GM12878 (cell line): ENCODE measurements at regions not wholly inside any gene's neighbourhood (a gene's known extent, or its start where the extent isn't known, plus 50 kb on each side); places are given as distances from the start of the nearest gene placed in this dataset.

Experiments
- ATAC-seq: fragments of 200-7000 bp; cut with Tn5 transposase; 3 replicates; pipeline ENCODE4 v1.9.1; 2020; ENCODE audit warnings: mild to moderate bottlenecking, moderate library complexity
- BruUV-seq: library from RNA; stranded (reverse); fragments of 400-500 nt; replicated peaks from 2 replicates; lab custom pipeline; 2021; lab: Mats Ljungman, UMichigan
- CTCF ChIA-PET: fragments of 300-600 bp; sonication (Branson Sonifier 250); formaldehyde crosslinking; extraction: SDS; loops from one replicate; lab custom pipeline; 2021; ENCODE audit warnings: inconsistent platforms; lab: Yijun Ruan, JAX
- POLR2A ChIA-PET: fragments of 350-600 bp; formaldehyde crosslinking; extraction: SDS; loops from one replicate; lab custom pipeline; 2021; ENCODE audit warnings: inconsistent platforms; lab: Charles Lee
- RAD21 ChIA-PET: fragments of 300-600 bp; sonication (Branson Sonifier 250); formaldehyde crosslinking; loops from one replicate; lab custom pipeline; 2023; ENCODE audit warnings: antibody characterized with exemption; ENCODE audit not compliant: unreplicated experiment; lab: Charles Lee
- SMC1A ChIA-PET: fragments of 300-600 bp; sonication (Branson Sonifier 250); formaldehyde crosslinking; loops from one replicate; lab custom pipeline; 2023; ENCODE audit not compliant: unreplicated experiment, uncharacterized antibody; lab: Charles Lee
- DNase-seq: peaks from one replicate; pipeline ENCODE4 v3.0.0-alpha.2; 2011; ENCODE audit warnings: low read depth, low spot score
- FAIRE-seq: peaks from 3 replicates; lab custom pipeline; 2011; peaks lifted over from hg19 to GRCh38; lab: Jason Lieb, UNC
- H2AFZ ChIP-seq: 2 replicates; pipeline ENCODE4 v1.6.0; 2011; ENCODE audit warnings: low read depth, low read length, control low read depth; ENCODE audit not compliant: control insufficient read depth
- H3K27ac ChIP-seq: 2 replicates; pipeline ENCODE4 v1.5.1; 2011; ENCODE audit warnings: control low read depth; ENCODE audit not compliant: control insufficient read depth, insufficient read depth
- H3K27me3 ChIP-seq, 2 experiments: replicated peaks in 1 of 2; 2 replicates each; pipeline versions ENCODE4 v1.6.0 to v1.6.1; 2011; ENCODE audit warnings: low read length in 1 of 2; ENCODE audit not compliant: control insufficient read depth in 2 of 2, insufficient read depth in 2 of 2
- H3K36me3 ChIP-seq, 2 experiments: 2 replicates each; pipeline ENCODE4 v1.5.1; 2011; ENCODE audit warnings: low read length in 1 of 2; ENCODE audit not compliant: control insufficient read depth in 2 of 2, insufficient read depth in 2 of 2
- H3K4me1 ChIP-seq: 2 replicates; pipeline ENCODE4 v1.6.1; 2011; ENCODE audit warnings: mild to moderate bottlenecking, low read length, moderate library complexity, mixed read lengths; ENCODE audit not compliant: control insufficient read depth, insufficient read depth
- H3K4me2 ChIP-seq: 2 replicates; pipeline ENCODE4 v1.6.0; 2011; ENCODE audit warnings: control low read depth; ENCODE audit not compliant: control insufficient read depth, insufficient read depth
- H3K4me3 ChIP-seq: fragments of 200-600 bp; sonication (generic); 2 replicates; pipeline ENCODE4 v1.5.1; 2016
- H3K79me2 ChIP-seq: 2 replicates; pipeline ENCODE4 v1.6.0; 2011; ENCODE audit warnings: low read length; ENCODE audit not compliant: control insufficient read depth, insufficient read depth
- H3K9ac ChIP-seq: 2 replicates; pipeline ENCODE4 v1.8.0; 2011; ENCODE audit warnings: low read length, control low read depth, mixed read lengths; ENCODE audit not compliant: control insufficient read depth, insufficient read depth
- H3K9me3 ChIP-seq: replicated peaks from 3 replicates; pipeline ENCODE4 v1.5.1; 2011; ENCODE audit warnings: mild to moderate bottlenecking, low read length; ENCODE audit not compliant: control insufficient read depth, insufficient read depth
- H4K20me1 ChIP-seq: 2 replicates; pipeline ENCODE4 v1.6.0; 2011; ENCODE audit not compliant: control insufficient read depth, insufficient read depth
- BCL3 ChIP-seq: IDR thresholded peaks from 2 replicates; pipeline ENCODE4 v1.6.1; 2011; ENCODE audit warnings: borderline replicate concordance, low read depth, mild to moderate bottlenecking, moderate library complexity, low read length; ENCODE audit not compliant: insufficient read depth, poor library complexity, severe bottlenecking
- FOS ChIP-seq: IDR thresholded peaks from 3 replicates; pipeline ENCODE4 v1.6.1; 2011; ENCODE audit warnings: borderline replicate concordance; ENCODE audit not compliant: insufficient read length; ENCODE audit errors: extremely low read depth
- FOXK2 ChIP-seq: fragments of 450-650 bp; IDR thresholded peaks from 2 replicates; pipeline ENCODE4 v1.6.1; 2017; ENCODE audit warnings: mild to moderate bottlenecking, moderate library complexity
- JUNB ChIP-seq: IDR thresholded peaks from 2 replicates; pipeline ENCODE4 v1.6.1; 2016; ENCODE audit warnings: antibody characterized with exemption, mild to moderate bottlenecking
- KAT2A ChIP-seq: conservative IDR thresholded peaks from 2 replicates; pipeline ENCODE4 v1.6.1; 2011; ENCODE audit warnings: low read depth, low read length; ENCODE audit not compliant: control insufficient read depth
- MTA2 ChIP-seq: fragments of 450-650 bp; IDR thresholded peaks from 2 replicates; pipeline ENCODE4 v1.6.1; 2016; ENCODE audit warnings: low read depth, mild to moderate bottlenecking, moderate library complexity
- MYB ChIP-seq: fragments of 150-350 bp; IDR thresholded peaks from 2 replicates; pipeline ENCODE4 v1.6.1; 2014; ENCODE audit warnings: mild to moderate bottlenecking, low read depth, low read length, borderline replicate concordance
- NFIC ChIP-seq: IDR thresholded peaks from 2 replicates; pipeline ENCODE4 v1.6.1; 2012; ENCODE audit warnings: low read depth, mild to moderate bottlenecking, inconsistent platforms, low read length, moderate library complexity
- NFXL1 ChIP-seq: fragments of 450-650 bp; IDR thresholded peaks from 2 replicates; pipeline ENCODE4 v1.6.1; 2017; ENCODE audit warnings: antibody characterized with exemption, mild to moderate bottlenecking, borderline replicate concordance
- POLR2AphosphoS5 ChIP-seq: IDR thresholded peaks from 2 replicates; pipeline ENCODE4 v1.6.1; 2011; ENCODE audit warnings: mild to moderate bottlenecking, low read length, inconsistent platforms
- SPI1 ChIP-seq: IDR thresholded peaks from 2 replicates; pipeline ENCODE4 v1.6.1; 2011; ENCODE audit warnings: low read depth, mild to moderate bottlenecking, low read length, moderate library complexity, borderline replicate concordance; ENCODE audit not compliant: insufficient read depth
- TAF1 ChIP-seq: IDR thresholded peaks from 2 replicates; pipeline ENCODE4 v1.6.1; 2011; ENCODE audit warnings: mild to moderate bottlenecking, low read depth, low read length, borderline replicate concordance
- YBX1 ChIP-seq: fragments of 450-650 bp; IDR thresholded peaks from 2 replicates; pipeline ENCODE4 v1.6.1; 2016; ENCODE audit warnings: antibody characterized with exemption
- ZBTB33 ChIP-seq: fragments of 450-650 bp; IDR thresholded peaks from 2 replicates; pipeline ENCODE4 v1.6.1; 2017; ENCODE audit warnings: mild to moderate bottlenecking
- WGBS: methylation state at CpG from one replicate; pipeline ENCODE4 v1.1.6; 2016; ENCODE audit warnings: low lambda C conversion rate; ENCODE audit not compliant: insufficient replicate concordance, insufficient coverage; ENCODE audit errors: missing lambda C conversion rate; 5-methylcytosine and 5-hydroxymethylcytosine counted together
- in situ Hi-C: fragments of 300-500 bp; cut with MboI; formaldehyde crosslinking; loops from 9 replicates; pipeline ENCODE4 v1.14.3; 2018; ENCODE audit warnings: mixed read lengths
- intact Hi-C: fragments of 100-400 bp; cut with micrococcal nuclease; formaldehyde crosslinking; loops from one replicate; pipeline ENCODE4 v1.14.2; 2022; ENCODE audit not compliant: unreplicated experiment
- TF ChIP-seq, protein P1 (sequence below): fragments of 450-650 bp; IDR thresholded peaks from 2 replicates; pipeline ENCODE4 v1.6.1; 2017; ENCODE audit warnings: mild to moderate bottlenecking, low read depth, inconsistent platforms; ENCODE audit not compliant: poor library complexity, severe bottlenecking
- TF ChIP-seq, protein P2 (sequence below): IDR thresholded peaks from 2 replicates; pipeline ENCODE4 v1.6.1; 2011; ENCODE audit warnings: borderline replicate concordance, low read depth, mild to moderate bottlenecking, moderate library complexity, mixed read lengths, low read length; ENCODE audit not compliant: insufficient read depth; ENCODE audit errors: extremely low read length

DNA sequence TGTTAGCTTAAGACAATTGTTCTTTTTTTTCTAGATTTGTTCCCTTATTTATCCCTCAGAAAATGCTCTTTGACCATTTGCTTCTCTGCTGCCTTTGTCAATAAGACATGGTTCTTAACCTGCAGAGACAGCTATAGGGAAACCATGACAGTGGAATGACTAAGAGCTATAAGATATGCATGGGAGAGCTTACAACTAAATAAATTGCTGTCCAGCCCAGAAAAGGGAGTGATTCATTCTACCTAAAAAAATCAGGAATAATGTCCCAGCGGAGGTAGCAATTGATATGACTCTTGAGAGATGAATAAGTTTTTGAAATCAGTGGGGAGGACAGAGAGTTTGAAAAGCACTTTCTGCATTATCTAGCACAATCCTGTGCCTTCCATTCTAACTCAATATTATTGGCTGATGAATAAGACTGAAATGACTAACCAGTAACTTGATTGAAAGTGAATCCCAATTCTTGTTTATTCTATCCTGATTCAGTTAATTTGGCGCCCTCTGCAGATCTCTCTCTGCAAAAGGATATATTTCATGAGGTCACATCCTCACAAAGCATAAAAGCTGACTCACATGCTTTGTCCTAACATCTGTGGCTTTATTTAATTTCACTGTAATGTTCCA, 680.5 kb upstream of the API5 start (continued):
- TF ChIP-seq BCL3 = no peak
- TF ChIP-seq SPI1 = no peak
- TF ChIP-seq, protein P1, sequence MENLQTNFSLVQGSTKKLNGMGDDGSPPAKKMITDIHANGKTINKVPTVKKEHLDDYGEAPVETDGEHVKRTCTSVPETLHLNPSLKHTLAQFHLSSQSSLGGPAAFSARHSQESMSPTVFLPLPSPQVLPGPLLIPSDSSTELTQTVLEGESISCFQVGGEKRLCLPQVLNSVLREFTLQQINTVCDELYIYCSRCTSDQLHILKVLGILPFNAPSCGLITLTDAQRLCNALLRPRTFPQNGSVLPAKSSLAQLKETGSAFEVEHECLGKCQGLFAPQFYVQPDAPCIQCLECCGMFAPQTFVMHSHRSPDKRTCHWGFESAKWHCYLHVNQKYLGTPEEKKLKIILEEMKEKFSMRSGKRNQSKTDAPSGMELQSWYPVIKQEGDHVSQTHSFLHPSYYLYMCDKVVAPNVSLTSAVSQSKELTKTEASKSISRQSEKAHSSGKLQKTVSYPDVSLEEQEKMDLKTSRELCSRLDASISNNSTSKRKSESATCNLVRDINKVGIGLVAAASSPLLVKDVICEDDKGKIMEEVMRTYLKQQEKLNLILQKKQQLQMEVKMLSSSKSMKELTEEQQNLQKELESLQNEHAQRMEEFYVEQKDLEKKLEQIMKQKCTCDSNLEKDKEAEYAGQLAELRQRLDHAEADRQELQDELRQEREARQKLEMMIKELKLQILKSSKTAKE = no peak

DNA sequence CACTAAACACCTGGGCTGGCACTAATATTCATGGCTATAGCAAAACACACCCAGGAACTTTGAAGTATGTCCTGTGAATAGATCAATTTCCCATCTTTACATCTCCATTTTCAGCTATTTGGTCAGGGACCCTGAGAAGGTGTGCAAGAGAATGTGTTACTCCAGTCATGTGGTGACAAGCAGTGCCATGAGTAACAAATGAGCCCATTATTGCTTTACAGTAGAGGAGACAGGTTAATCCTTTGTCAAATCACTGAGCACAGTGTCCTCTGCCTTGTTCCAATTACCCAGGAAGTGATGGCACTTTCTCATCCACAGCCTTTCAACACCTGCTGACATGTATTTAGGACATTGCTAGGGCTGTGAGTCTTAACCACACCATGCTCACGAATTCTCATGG, 664.8 kb upstream of the API5 start:
- DNase-seq (no peak), ATAC-seq (no peak), FAIRE-seq (no peak)
- no TSS peak for BruUV-seq
- ChIA-PET RAD21 (no interaction called here), CTCF (no interaction called here), SMC1A (no interaction called here), POLR2A (no interaction called here)
- Histone ChIP-seq H3K4me2 (no peak overlapping the region), H3K27me3 (no peaks in the 10 kb centered on the region), H3K4me3 (no peak overlapping the region), H3K79me2 (no peaks in the 10 kb centered on the region), H4K20me1 (no peaks in the 10 kb centered on the region), H3K27ac (no peak overlapping the region), H3K9me3 (no peaks in the 10 kb centered on the region), H3K36me3 (no peaks in the 10 kb centered on the region), H3K4me1 (no peaks in the 10 kb centered on the region), H3K9ac (no peak overlapping the region), H2AFZ (no peak overlapping the region)
- intact Hi-C loops = no loop called here
- 5% methylated on average over 1 of the region's 1 CpG for WGBS
- in situ Hi-C loops = no loop called here
- TF ChIP-seq FOS (no peak), TAF1 (no peak), KAT2A (no peak), NFXL1 (no peak), YBX1 (no peak), MTA2 (no peak), ZBTB33 (no peak), POLR2AphosphoS5 (no peak), FOXK2 (no peak), MYB (no peak), NFIC (no peak), JUNB (no peak)
- TF ChIP-seq, protein P2, sequence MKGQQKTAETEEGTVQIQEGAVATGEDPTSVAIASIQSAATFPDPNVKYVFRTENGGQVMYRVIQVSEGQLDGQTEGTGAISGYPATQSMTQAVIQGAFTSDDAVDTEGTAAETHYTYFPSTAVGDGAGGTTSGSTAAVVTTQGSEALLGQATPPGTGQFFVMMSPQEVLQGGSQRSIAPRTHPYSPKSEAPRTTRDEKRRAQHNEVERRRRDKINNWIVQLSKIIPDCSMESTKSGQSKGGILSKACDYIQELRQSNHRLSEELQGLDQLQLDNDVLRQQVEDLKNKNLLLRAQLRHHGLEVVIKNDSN = no peak
